Fibroblast of villous mesenchyme (primary cell): ENCODE measurements at regions not wholly inside any gene's neighbourhood (a gene's known extent, or its start where the extent isn't known, plus 50 kb on each side); places are given as distances from the start of the nearest gene placed in this dataset.

Experiments
- DNase-seq: peaks from one replicate; pipeline ENCODE4 v3.0.0-alpha.2; 2010; ENCODE audit warnings: low read depth
- H3K4me3 ChIP-seq: 2 replicates; pipeline ENCODE4 v1.5.1; 2011; ENCODE audit warnings: low read depth, mild to moderate bottlenecking, low read length
- CTCF ChIP-seq: IDR thresholded peaks from 2 replicates; pipeline ENCODE4 v1.5.1; 2012; ENCODE audit warnings: low read depth, mild to moderate bottlenecking, low read length; ENCODE audit not compliant: insufficient read depth

- no peak overlapping the region for H3K4me3 ChIP-seq
- no peak for DNase-seq
- TF ChIP-seq CTCF = no peak
These were observed 370.1 kb upstream of the PRKCQ start for GRCh38 chr10:6950133-6950532.

- no peak for TF ChIP-seq CTCF
- no peak overlapping the region for H3K4me3 ChIP-seq
These were observed 364.4 kb upstream of the PRKCQ start for GRCh38 chr10:6944436-6944835.

GRCh38 chr10:6938384-6938783 is 358.3 kb upstream of the PRKCQ start:
- no peak for TF ChIP-seq CTCF
- H3K4me3 ChIP-seq = no peak overlapping the region
- no peak for DNase-seq

More at GRCh38 chr10:6944436-6944835, 364.4 kb upstream of the PRKCQ start:
- DNase-seq = no peak

GRCh38 chr10:6936931-6937330 is 356.9 kb upstream of the PRKCQ start:
- no peak for DNase-seq

GRCh38 chr10:6929148-6929830 is 349.2 kb upstream of the PRKCQ start:
- H3K4me3 ChIP-seq = no peak overlapping the region
- TF ChIP-seq CTCF = no peak
- no peak for DNase-seq

More at GRCh38 chr10:6936931-6937330, 356.9 kb upstream of the PRKCQ start:
- TF ChIP-seq CTCF = no peak
- H3K4me3 ChIP-seq = no peak overlapping the region

GRCh38 chr10:6928586-6928985 is 348.5 kb upstream of the PRKCQ start:
- H3K4me3 ChIP-seq = no peak overlapping the region
- DNase-seq = no peak
- no peak for TF ChIP-seq CTCF

- no peak for DNase-seq
- no peak overlapping the region for H3K4me3 ChIP-seq
- TF ChIP-seq CTCF = no peak
These were observed 346.9 kb upstream of the PRKCQ start for GRCh38 chr10:6926971-6927370.
